HepG2 (cell line): ENCODE measurements at regions not wholly inside any gene's neighbourhood (a gene's known extent, or its start where the extent isn't known, plus 50 kb on each side); places are given as distances from the start of the nearest gene placed in this dataset.
"Not testable (repeated sequence)": the region's sequence is repeated elsewhere in the genome, so short reads cannot be mapped to it uniquely, and the experiment has no call there.

ENCODE experiments used
- EZH2 ChIP-seq: conservative IDR thresholded peaks from 2 replicates; pipeline ENCODE4 v1.6.1; 2012; ENCODE audit warnings: mild to moderate bottlenecking, low read depth, low read length, moderate library complexity
- NCOA2 ChIP-seq: sonication (generic); formaldehyde crosslinking; IDR thresholded peaks from 2 replicates; pipeline ENCODE4 v1.8.0; 2022; ENCODE audit warnings: inconsistent platforms
- POLR2A ChIP-seq, 2 experiments: IDR thresholded peaks; 2 replicates each; pipeline ENCODE4 v1.6.1; 2011; ENCODE audit warnings: low read depth in 2 of 2, low read length in 2 of 2, mild to moderate bottlenecking in 1 of 2, moderate library complexity in 1 of 2; ENCODE audit not compliant: insufficient read depth in 1 of 2
- SALL1 ChIP-seq: sonication (generic); formaldehyde crosslinking; IDR thresholded peaks from 2 replicates; pipeline ENCODE4 v1.8.0; 2022; ENCODE audit warnings: mild to moderate bottlenecking, missing genetic modification reagents
- SP2 ChIP-seq: sonication (generic); formaldehyde crosslinking; IDR thresholded peaks from 2 replicates; pipeline ENCODE4 v1.5.1; 2020; ENCODE audit warnings: mild to moderate bottlenecking, missing genetic modification reagents
- ZNF329 ChIP-seq: sonication (generic); formaldehyde crosslinking; IDR thresholded peaks from 2 replicates; pipeline ENCODE4 v1.9.0; 2021; ENCODE audit warnings: low read depth, mild to moderate bottlenecking, missing genetic modification reagents
- TF ChIP-seq, protein P1 (sequence below): sonication (generic); formaldehyde crosslinking; conservative IDR thresholded peaks from 2 replicates; pipeline ENCODE4 v1.8.0; 2022; ENCODE audit warnings: missing genetic modification reagents
- TF ChIP-seq, protein P2 (sequence below): sonication (generic); formaldehyde crosslinking; IDR thresholded peaks from 2 replicates; pipeline ENCODE4 v1.4.0; 2020; ENCODE audit warnings: low read depth, missing genetic modification reagents
- TF ChIP-seq, protein P3 (sequence below): sonication (generic); formaldehyde crosslinking; IDR thresholded peaks from 2 replicates; pipeline ENCODE4 v1.5.0; 2020; ENCODE audit warnings: mild to moderate bottlenecking, missing genetic modification reagents, moderate library complexity
- TF ChIP-seq, protein P4 (sequence below): sonication (generic); formaldehyde crosslinking; IDR thresholded peaks from 2 replicates; pipeline ENCODE4 v1.4.0; 2020; ENCODE audit warnings: missing genetic modification reagents

DNA sequence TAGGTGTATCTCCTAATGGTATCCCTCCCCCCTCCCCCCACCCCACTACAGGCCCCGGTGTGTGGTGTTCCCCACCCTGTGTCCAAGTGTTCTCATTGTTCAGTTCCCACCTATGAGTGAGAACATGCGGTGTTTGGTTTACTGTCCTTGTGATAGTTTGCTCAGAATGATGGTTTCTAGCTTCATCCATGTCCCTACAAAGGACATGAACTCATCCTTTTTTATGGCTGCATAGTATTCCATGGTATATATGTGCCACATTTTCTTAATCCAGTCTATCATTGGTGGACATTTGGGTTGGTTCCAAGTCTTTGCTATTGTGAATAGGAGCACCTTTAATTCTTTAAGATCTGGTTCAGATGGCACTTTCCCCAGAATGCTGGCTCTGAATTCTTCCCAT lies 58.5 kb upstream of the PTGFRN start:
- not testable (repeated sequence) for TF ChIP-seq NCOA2; EZH2; POLR2A (IDR thresholded peaks at IDR 0.05; ENCODE audit: insufficient read depth in 1 of 2, low read depth in 2 of 2, low read length in 2 of 2); SP2; ZNF329; SALL1 (CRISPR knock-in tag)
- TF ChIP-seq, protein P1, sequence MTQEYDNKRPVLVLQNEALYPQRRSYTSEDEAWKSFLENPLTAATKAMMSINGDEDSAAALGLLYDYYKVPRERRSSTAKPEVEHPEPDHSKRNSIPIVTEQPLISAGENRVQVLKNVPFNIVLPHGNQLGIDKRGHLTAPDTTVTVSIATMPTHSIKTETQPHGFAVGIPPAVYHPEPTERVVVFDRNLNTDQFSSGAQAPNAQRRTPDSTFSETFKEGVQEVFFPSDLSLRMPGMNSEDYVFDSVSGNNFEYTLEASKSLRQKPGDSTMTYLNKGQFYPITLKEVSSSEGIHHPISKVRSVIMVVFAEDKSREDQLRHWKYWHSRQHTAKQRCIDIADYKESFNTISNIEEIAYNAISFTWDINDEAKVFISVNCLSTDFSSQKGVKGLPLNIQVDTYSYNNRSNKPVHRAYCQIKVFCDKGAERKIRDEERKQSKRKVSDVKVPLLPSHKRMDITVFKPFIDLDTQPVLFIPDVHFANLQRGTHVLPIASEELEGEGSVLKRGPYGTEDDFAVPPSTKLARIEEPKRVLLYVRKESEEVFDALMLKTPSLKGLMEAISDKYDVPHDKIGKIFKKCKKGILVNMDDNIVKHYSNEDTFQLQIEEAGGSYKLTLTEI: not testable (repeated sequence)
- TF ChIP-seq, protein P2, sequence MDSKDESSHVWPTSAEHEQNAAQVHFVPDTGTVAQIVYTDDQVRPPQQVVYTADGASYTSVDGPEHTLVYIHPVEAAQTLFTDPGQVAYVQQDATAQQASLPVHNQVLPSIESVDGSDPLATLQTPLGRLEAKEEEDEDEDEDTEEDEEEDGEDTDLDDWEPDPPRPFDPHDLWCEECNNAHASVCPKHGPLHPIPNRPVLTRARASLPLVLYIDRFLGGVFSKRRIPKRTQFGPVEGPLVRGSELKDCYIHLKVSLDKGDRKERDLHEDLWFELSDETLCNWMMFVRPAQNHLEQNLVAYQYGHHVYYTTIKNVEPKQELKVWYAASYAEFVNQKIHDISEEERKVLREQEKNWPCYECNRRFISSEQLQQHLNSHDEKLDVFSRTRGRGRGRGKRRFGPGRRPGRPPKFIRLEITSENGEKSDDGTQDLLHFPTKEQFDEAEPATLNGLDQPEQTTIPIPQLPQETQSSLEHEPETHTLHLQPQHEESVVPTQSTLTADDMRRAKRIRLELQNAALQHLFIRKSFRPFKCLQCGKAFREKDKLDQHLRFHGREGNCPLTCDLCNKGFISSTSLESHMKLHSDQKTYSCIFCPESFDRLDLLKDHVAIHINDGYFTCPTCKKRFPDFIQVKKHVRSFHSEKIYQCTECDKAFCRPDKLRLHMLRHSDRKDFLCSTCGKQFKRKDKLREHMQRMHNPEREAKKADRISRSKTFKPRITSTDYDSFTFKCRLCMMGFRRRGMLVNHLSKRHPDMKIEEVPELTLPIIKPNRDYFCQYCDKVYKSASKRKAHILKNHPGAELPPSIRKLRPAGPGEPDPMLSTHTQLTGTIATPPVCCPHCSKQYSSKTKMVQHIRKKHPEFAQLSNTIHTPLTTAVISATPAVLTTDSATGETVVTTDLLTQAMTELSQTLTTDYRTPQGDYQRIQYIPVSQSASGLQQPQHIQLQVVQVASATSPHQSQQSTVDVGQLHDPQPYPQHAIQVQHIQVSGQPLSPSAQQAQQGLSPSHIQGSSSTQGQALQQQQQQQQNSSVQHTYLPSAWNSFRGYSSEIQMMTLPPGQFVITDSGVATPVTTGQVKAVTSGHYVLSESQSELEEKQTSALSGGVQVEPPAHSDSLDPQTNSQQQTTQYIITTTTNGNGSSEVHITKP (CRISPR knock-in tag): not testable (repeated sequence)
- TF ChIP-seq, protein P3, sequence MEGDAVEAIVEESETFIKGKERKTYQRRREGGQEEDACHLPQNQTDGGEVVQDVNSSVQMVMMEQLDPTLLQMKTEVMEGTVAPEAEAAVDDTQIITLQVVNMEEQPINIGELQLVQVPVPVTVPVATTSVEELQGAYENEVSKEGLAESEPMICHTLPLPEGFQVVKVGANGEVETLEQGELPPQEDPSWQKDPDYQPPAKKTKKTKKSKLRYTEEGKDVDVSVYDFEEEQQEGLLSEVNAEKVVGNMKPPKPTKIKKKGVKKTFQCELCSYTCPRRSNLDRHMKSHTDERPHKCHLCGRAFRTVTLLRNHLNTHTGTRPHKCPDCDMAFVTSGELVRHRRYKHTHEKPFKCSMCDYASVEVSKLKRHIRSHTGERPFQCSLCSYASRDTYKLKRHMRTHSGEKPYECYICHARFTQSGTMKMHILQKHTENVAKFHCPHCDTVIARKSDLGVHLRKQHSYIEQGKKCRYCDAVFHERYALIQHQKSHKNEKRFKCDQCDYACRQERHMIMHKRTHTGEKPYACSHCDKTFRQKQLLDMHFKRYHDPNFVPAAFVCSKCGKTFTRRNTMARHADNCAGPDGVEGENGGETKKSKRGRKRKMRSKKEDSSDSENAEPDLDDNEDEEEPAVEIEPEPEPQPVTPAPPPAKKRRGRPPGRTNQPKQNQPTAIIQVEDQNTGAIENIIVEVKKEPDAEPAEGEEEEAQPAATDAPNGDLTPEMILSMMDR: not testable (repeated sequence)
- TF ChIP-seq, protein P4, sequence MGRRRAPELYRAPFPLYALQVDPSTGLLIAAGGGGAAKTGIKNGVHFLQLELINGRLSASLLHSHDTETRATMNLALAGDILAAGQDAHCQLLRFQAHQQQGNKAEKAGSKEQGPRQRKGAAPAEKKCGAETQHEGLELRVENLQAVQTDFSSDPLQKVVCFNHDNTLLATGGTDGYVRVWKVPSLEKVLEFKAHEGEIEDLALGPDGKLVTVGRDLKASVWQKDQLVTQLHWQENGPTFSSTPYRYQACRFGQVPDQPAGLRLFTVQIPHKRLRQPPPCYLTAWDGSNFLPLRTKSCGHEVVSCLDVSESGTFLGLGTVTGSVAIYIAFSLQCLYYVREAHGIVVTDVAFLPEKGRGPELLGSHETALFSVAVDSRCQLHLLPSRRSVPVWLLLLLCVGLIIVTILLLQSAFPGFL (CRISPR knock-in tag): not testable (repeated sequence)
